Gastroesophageal sphincter (tissue), 4 donors: ENCODE measurements at regions not wholly inside any gene's neighbourhood (a gene's known extent, or its start where the extent isn't known, plus 50 kb on each side); places are given as distances from the start of the nearest gene placed in this dataset.

Source experiments
- ATAC-seq: fragments of 150-250 bp; one replicate; pipeline ENCODE4 v1.9.1; 2016; ENCODE audit warnings: mild to moderate bottlenecking, moderate library complexity
- H3K27ac ChIP-seq, 4 donors: fragments of 200-600 bp; sonication (generic) in 3 of 4; 1 replicate in 3 of 4; 2 replicates in 1 of 4; pipeline ENCODE4 v1.5.1; 2016 to 2019
- H3K27me3 ChIP-seq: fragments of 200-600 bp; sonication (generic); one replicate; pipeline ENCODE4 v1.5.1; 2019
- H3K36me3 ChIP-seq, 2 donors: fragments of 200-600 bp; sonication (generic); one replicate each; pipeline ENCODE4 v1.5.1; 2019; ENCODE audit warnings: control low read depth in 1 of 2
- H3K4me1 ChIP-seq, 3 donors: fragments of 200-600 bp; sonication (generic); 1 replicate in 2 of 3; 2 replicates in 1 of 3; pipeline ENCODE4 v1.5.1; 2016 to 2019; ENCODE audit warnings: control low read depth in 2 of 3
- H3K4me3 ChIP-seq, 2 donors: fragments of 200-600 bp; sonication (generic); one replicate each; pipeline ENCODE4 v1.5.1; 2019; ENCODE audit warnings: mild to moderate bottlenecking in 1 of 2, moderate library complexity in 1 of 2
- H3K9me3 ChIP-seq, 3 donors: fragments of 200-600 bp; sonication (generic); one replicate each; pipeline ENCODE4 v1.5.1; 2017 to 2019; ENCODE audit warnings: control low read depth in 2 of 3
- CTCF ChIP-seq, 4 experiments: fragments of 200-600 bp in 2 of 4; fragments of 450-650 bp in 2 of 4; sonication (generic) in 1 of 4; IDR thresholded peaks; one replicate each; pipeline ENCODE4 v1.5.1; 2017 to 2019; ENCODE audit warnings: antibody characterized with exemption in 4 of 4, mild to moderate bottlenecking in 2 of 4, moderate library complexity in 2 of 4
- EP300 ChIP-seq: sonication (generic); formaldehyde crosslinking; IDR thresholded peaks from one replicate; pipeline ENCODE4 v1.6.1; 2017; ENCODE audit warnings: antibody characterized with exemption, mild to moderate bottlenecking
- POLR2A ChIP-seq, 2 donors: fragments of 450-650 bp; IDR thresholded peaks; one replicate each; pipeline ENCODE4 v1.6.1; 2017; ENCODE audit warnings: antibody characterized with exemption in 2 of 2, mild to moderate bottlenecking in 2 of 2, moderate library complexity in 1 of 2
- POLR2AphosphoS5 ChIP-seq: sonication (generic); formaldehyde crosslinking; IDR thresholded peaks from one replicate; pipeline ENCODE4 v1.6.1; 2017; ENCODE audit warnings: antibody characterized with exemption
- WGBS, 2 donors: methylation state at CpG; one replicate each; pipeline ENCODE4 v1.1.5; 2018; ENCODE audit warnings: low coverage in 1 of 2; 5-methylcytosine and 5-hydroxymethylcytosine counted together

GRCh38 chr7:125618516-125618915, 688.9 kb upstream of the POT1 start:
- H3K36me3 ChIP-seq, result no peaks in the 10 kb centered on the region
- WGBS, 2 donors, result 86 to 100% methylated on average over 1 of the region's 2 CpGs
- no peak overlapping the region for H3K27ac ChIP-seq
- no peak for TF ChIP-seq EP300
- no peak for TF ChIP-seq CTCF (IDR thresholded peaks at IDR 0.05)
- TF ChIP-seq POLR2AphosphoS5, result no peak
- no peak for TF ChIP-seq POLR2A (IDR thresholded peaks at IDR 0.05)
- H3K4me3 ChIP-seq, result no peak overlapping the region
- H3K27me3 ChIP-seq, result no peaks in the 10 kb centered on the region
- ATAC-seq, result no peak
- peaks cover 0 to 9% (median 0%) of the 10 kb centered on the region in 3 donors for H3K9me3 ChIP-seq
- no peaks in the 10 kb centered on the region for H3K4me1 ChIP-seq

- no peaks in the 10 kb centered on the region for H3K27me3 ChIP-seq
Measured at GRCh38 chr7:125611582-125611981, 682.0 kb upstream of the POT1 start.

GRCh38 chr7:125606671-125607070, 677.0 kb upstream of the POT1 start:
- no peak for ATAC-seq
- Histone ChIP-seq H3K27me3 (no peaks in the 10 kb centered on the region), H3K9me3 (no peaks in the 10 kb centered on the region), H3K27ac (no peak overlapping the region), H3K36me3 (no peaks in the 10 kb centered on the region), H3K4me1 (no peaks in the 10 kb centered on the region), H3K4me3 (no peak overlapping the region)
- TF ChIP-seq EP300 (no peak), CTCF (IDR thresholded peaks at IDR 0.05) (no peak), POLR2A (IDR thresholded peaks at IDR 0.05) (no peak)
- 45 to 48% methylated on average over 3 of the region's 3 CpGs for WGBS, 2 donors

More at GRCh38 chr7:125611582-125611981, 682.0 kb upstream of the POT1 start:
- no peak for ATAC-seq
- H3K9me3 ChIP-seq, result peaks cover 0 to 16% (median 0%) of the 10 kb centered on the region in 3 donors
- no peaks in the 10 kb centered on the region for H3K36me3 ChIP-seq
- H3K27ac ChIP-seq, result no peak overlapping the region
- no peak overlapping the region for H3K4me3 ChIP-seq
- H3K4me1 ChIP-seq, result no peaks in the 10 kb centered on the region
- TF ChIP-seq CTCF (IDR thresholded peaks at IDR 0.05), result no peak
- TF ChIP-seq EP300, result no peak
- no peak for TF ChIP-seq POLR2A (IDR thresholded peaks at IDR 0.05)
- TF ChIP-seq POLR2AphosphoS5, result no peak

- no peaks in the 10 kb centered on the region for H3K27me3 ChIP-seq
- no peak for TF ChIP-seq EP300
- no peak for TF ChIP-seq CTCF (IDR thresholded peaks at IDR 0.05)
- TF ChIP-seq POLR2AphosphoS5, result no peak
- TF ChIP-seq POLR2A (IDR thresholded peaks at IDR 0.05), result no peak
- WGBS, 2 donors, result 50 to 92% methylated on average over 2 of the region's 2 CpGs
- no peak overlapping the region for H3K27ac ChIP-seq
- H3K36me3 ChIP-seq, result no peaks in the 10 kb centered on the region
- H3K4me3 ChIP-seq, result no peak overlapping the region
- H3K4me1 ChIP-seq, result no peaks in the 10 kb centered on the region
- H3K9me3 ChIP-seq, result no peaks in the 10 kb centered on the region
- no peak for ATAC-seq
Measured at GRCh38 chr7:125605241-125605640, 675.6 kb upstream of the POT1 start.

GRCh38 chr7:125602441-125602840, 672.8 kb upstream of the POT1 start:
- no peaks in the 10 kb centered on the region for H3K9me3 ChIP-seq
- ATAC-seq, result no peak
- WGBS, 2 donors, result 44 to 70% methylated on average over 1 of the region's 1 CpG

More at GRCh38 chr7:125602441-125602840, 672.8 kb upstream of the POT1 start:
- Histone ChIP-seq H3K27me3 (no peaks in the 10 kb centered on the region), H3K36me3 (no peaks in the 10 kb centered on the region), H3K27ac (no peak overlapping the region), H3K4me3 (no peak overlapping the region), H3K4me1 (no peaks in the 10 kb centered on the region)
- TF ChIP-seq EP300 (no peak), CTCF (IDR thresholded peaks at IDR 0.05) (no peak), POLR2AphosphoS5 (no peak), POLR2A (IDR thresholded peaks at IDR 0.05) (no peak)
